K562 (cell line): ENCODE measurements at regions not wholly inside any gene's neighbourhood (a gene's known extent, or its start where the extent isn't known, plus 50 kb on each side); places are given as distances from the start of the nearest gene placed in this dataset.

Source experiments
- ATAC-seq: fragments of 200-7000 bp; cut with Tn5 transposase; 3 replicates; pipeline ENCODE4 v1.9.1; 2020; ENCODE audit warnings: moderate library complexity
- BruUV-seq: library from RNA; stranded (reverse); fragments of 400-500 nt; replicated peaks from 2 replicates; lab custom pipeline; 2021; lab: Mats Ljungman, UMichigan
- CTCF ChIA-PET: fragments of 300-600 bp; formaldehyde crosslinking; extraction: SDS; loops from one replicate; lab custom pipeline; 2021; ENCODE audit warnings: low intra/inter-chr PET ratio; lab: Yijun Ruan, JAX
- POLR2A ChIA-PET: fragments of 300-600, 350-650 bp; sonication (Branson Sonifier 250); formaldehyde crosslinking; extraction: SDS; loops from one replicate; lab custom pipeline; 2021; ENCODE audit warnings: antibody characterized with exemption, inconsistent platforms; lab: Yijun Ruan, JAX
- DNase-seq, 4 experiments: peaks; one replicate each; pipeline versions ENCODE4 v3.0.0 to v3.0.0-alpha.2; 2011 to 2018; ENCODE audit warnings: low spot score in 3 of 4, mixed read lengths in 3 of 4; ENCODE audit errors: extremely low read depth in 1 of 4
- FAIRE-seq: peaks from 2 replicates; lab custom pipeline; 2011; peaks lifted over from hg19 to GRCh38; lab: Jason Lieb, UNC
- H2AFZ ChIP-seq: 2 replicates; pipeline ENCODE4 v1.6.0; 2011; ENCODE audit warnings: low read depth, low read length, control low read depth, inconsistent platforms
- H3K27ac ChIP-seq: fragments of 200-600 bp; 3 replicates; pipeline ENCODE4 v1.8.0; 2011; ENCODE audit warnings: low read depth, mild to moderate bottlenecking, control low read depth, inconsistent platforms, low read length, moderate library complexity, mixed read lengths; ENCODE audit errors: extremely low read depth
- H3K27me3 ChIP-seq, 2 experiments: fragments of 300-600 bp in 1 of 2; 2 replicates in 1 of 2; 3 replicates in 1 of 2; pipeline versions ENCODE4 v1.6.0 to v1.8.0; 2011; ENCODE audit warnings: inconsistent platforms in 2 of 2, low read length in 2 of 2, mild to moderate bottlenecking in 1 of 2, mixed read lengths in 1 of 2, moderate library complexity in 1 of 2; ENCODE audit not compliant: control insufficient read depth in 2 of 2, insufficient read depth in 2 of 2
- H3K36me3 ChIP-seq: fragments of 300-600 bp; 3 replicates; pipeline ENCODE4 v1.8.0; 2011; ENCODE audit warnings: mild to moderate bottlenecking, low read length, inconsistent platforms; ENCODE audit not compliant: control insufficient read depth, insufficient read depth
- H3K4me1 ChIP-seq, 2 experiments: fragments of 200-600 bp in 1 of 2; replicated peaks in 1 of 2; 2 replicates in 1 of 2; 3 replicates in 1 of 2; pipeline versions ENCODE4 v1.5.1 to v1.8.0; 2011; ENCODE audit warnings: inconsistent platforms in 2 of 2, low read length in 2 of 2, mild to moderate bottlenecking in 1 of 2, mixed read lengths in 1 of 2, moderate library complexity in 1 of 2; ENCODE audit not compliant: control insufficient read depth in 2 of 2, insufficient read depth in 2 of 2
- H3K4me2 ChIP-seq: 2 replicates; pipeline ENCODE4 v1.6.1; 2011; ENCODE audit warnings: low read length, control low read depth, inconsistent platforms, mixed read lengths; ENCODE audit not compliant: insufficient read depth
- H3K4me3 ChIP-seq: fragments of 200-600 bp; sonication (generic), shearing (Covaris generic); 2 replicates; pipeline ENCODE4 v1.5.1; 2016; ENCODE audit warnings: control low read depth, inconsistent platforms
- H3K79me2 ChIP-seq: fragments of 200-600 bp; 3 replicates; pipeline ENCODE4 v1.8.0; 2011; ENCODE audit warnings: low read length, inconsistent platforms; ENCODE audit not compliant: control insufficient read depth, insufficient read depth
- H3K9ac ChIP-seq, 2 experiments: 2 replicates each; pipeline versions ENCODE4 v1.6.0 to v1.6.1; 2011; ENCODE audit warnings: low read depth in 2 of 2, low read length in 2 of 2, control low read depth in 1 of 2, inconsistent platforms in 1 of 2, mild to moderate bottlenecking in 1 of 2, mixed read lengths in 1 of 2; ENCODE audit not compliant: insufficient read depth in 1 of 2
- H3K9me1 ChIP-seq: one replicate; pipeline ENCODE4 v1.6.0; 2011; ENCODE audit warnings: inconsistent platforms, mild to moderate bottlenecking, low read length, moderate library complexity; ENCODE audit not compliant: control insufficient read depth, insufficient read depth
- H3K9me3 ChIP-seq: replicated peaks from 2 replicates; pipeline ENCODE4 v1.5.1; 2011; ENCODE audit warnings: low read depth, low read length, inconsistent platforms; ENCODE audit not compliant: control insufficient read depth, insufficient read depth
- H4K20me1 ChIP-seq: replicated peaks from 2 replicates; pipeline ENCODE4 v1.6.1; 2011; ENCODE audit warnings: low read length, inconsistent platforms, mixed read lengths; ENCODE audit not compliant: control insufficient read depth, insufficient read depth
- KDM1A ChIP-seq, 2 experiments: fragments of 450-650 bp; IDR thresholded peaks; 2 replicates each; pipeline ENCODE4 v1.6.1; 2016; ENCODE audit warnings: mild to moderate bottlenecking in 2 of 2
- LCOR ChIP-seq: sonication (generic); formaldehyde crosslinking; IDR thresholded peaks from 2 replicates; pipeline ENCODE4 v1.8.0; 2022; ENCODE audit warnings: mild to moderate bottlenecking, missing genetic modification reagents
- MBD2 ChIP-seq: sonication (generic); IDR thresholded peaks from 2 replicates; pipeline ENCODE4 v1.6.1; 2016; ENCODE audit warnings: low read depth, borderline replicate concordance
- NR1H2 ChIP-seq: sonication (generic); formaldehyde crosslinking; IDR thresholded peaks from 2 replicates; pipeline ENCODE4 v1.4.0; 2020; ENCODE audit warnings: mild to moderate bottlenecking, missing genetic modification reagents
- ZNF124 ChIP-seq: sonication (generic); formaldehyde crosslinking; IDR thresholded peaks from 2 replicates; pipeline ENCODE4 v1.8.1; 2022; ENCODE audit warnings: missing genetic modification reagents
- WGBS: fragments of 100-300 bp; shearing (Covaris generic); methylation state at CpG from one replicate; pipeline ENCODE4 v1.1.6; 2016; ENCODE audit warnings: low coverage, mixed read lengths; ENCODE audit not compliant: insufficient coverage; ENCODE audit errors: missing lambda C conversion rate; 5-methylcytosine and 5-hydroxymethylcytosine counted together
- in situ Hi-C: fragments of 300-500 bp; cut with MboI; formaldehyde crosslinking; loops from 4 replicates; pipeline ENCODE4 v1.15.0; 2018; ENCODE audit warnings: inconsistent platforms, mixed read lengths
- intact Hi-C: fragments of 100-400 bp; cut with micrococcal nuclease; formaldehyde crosslinking; loops from 2 replicates; pipeline ENCODE4 v1.14.2; 2022
- TF ChIP-seq, protein P1 (sequence below): fragments of 250-450 bp; sonication (Bioruptor Pico); IDR thresholded peaks from 2 replicates; pipeline ENCODE4 v1.8.0; 2022; ENCODE audit warnings: inconsistent platforms
- TF ChIP-seq, protein P2 (sequence below): sonication (generic); formaldehyde crosslinking; IDR thresholded peaks from 2 replicates; pipeline ENCODE4 v1.8.0; 2023; ENCODE audit warnings: missing genetic modification reagents, mild to moderate bottlenecking, borderline replicate concordance

- intact Hi-C loops: no loop called here
- Histone ChIP-seq H4K20me1 (no peaks in the 10 kb centered on the region), H3K4me2 (no peak overlapping the region), H3K4me3 (no peak overlapping the region), H3K36me3 (no peaks in the 10 kb centered on the region), H3K9me1 (no peaks in the 10 kb centered on the region), H3K27me3 (no peaks in the 10 kb centered on the region; a peak in 1 of 5 replicates), H2AFZ (no peak overlapping the region), H3K9me3 (no peaks in the 10 kb centered on the region), H3K4me1 (no peaks in the 10 kb centered on the region), H3K27ac (no peak overlapping the region)
- CTCF ChIA-PET: no interaction called here
- WGBS: 0% methylated on average over 3 of the region's 4 CpGs
- no TSS peak for BruUV-seq
- DNase-seq: no peak
- TF ChIP-seq ZNF124: no peak
- TF ChIP-seq, protein P1, sequence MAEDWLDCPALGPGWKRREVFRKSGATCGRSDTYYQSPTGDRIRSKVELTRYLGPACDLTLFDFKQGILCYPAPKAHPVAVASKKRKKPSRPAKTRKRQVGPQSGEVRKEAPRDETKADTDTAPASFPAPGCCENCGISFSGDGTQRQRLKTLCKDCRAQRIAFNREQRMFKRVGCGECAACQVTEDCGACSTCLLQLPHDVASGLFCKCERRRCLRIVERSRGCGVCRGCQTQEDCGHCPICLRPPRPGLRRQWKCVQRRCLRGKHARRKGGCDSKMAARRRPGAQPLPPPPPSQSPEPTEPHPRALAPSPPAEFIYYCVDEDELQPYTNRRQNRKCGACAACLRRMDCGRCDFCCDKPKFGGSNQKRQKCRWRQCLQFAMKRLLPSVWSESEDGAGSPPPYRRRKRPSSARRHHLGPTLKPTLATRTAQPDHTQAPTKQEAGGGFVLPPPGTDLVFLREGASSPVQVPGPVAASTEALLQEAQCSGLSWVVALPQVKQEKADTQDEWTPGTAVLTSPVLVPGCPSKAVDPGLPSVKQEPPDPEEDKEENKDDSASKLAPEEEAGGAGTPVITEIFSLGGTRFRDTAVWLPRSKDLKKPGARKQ (CRISPR knock-in tag): no peak
- TF ChIP-seq, protein P2, sequence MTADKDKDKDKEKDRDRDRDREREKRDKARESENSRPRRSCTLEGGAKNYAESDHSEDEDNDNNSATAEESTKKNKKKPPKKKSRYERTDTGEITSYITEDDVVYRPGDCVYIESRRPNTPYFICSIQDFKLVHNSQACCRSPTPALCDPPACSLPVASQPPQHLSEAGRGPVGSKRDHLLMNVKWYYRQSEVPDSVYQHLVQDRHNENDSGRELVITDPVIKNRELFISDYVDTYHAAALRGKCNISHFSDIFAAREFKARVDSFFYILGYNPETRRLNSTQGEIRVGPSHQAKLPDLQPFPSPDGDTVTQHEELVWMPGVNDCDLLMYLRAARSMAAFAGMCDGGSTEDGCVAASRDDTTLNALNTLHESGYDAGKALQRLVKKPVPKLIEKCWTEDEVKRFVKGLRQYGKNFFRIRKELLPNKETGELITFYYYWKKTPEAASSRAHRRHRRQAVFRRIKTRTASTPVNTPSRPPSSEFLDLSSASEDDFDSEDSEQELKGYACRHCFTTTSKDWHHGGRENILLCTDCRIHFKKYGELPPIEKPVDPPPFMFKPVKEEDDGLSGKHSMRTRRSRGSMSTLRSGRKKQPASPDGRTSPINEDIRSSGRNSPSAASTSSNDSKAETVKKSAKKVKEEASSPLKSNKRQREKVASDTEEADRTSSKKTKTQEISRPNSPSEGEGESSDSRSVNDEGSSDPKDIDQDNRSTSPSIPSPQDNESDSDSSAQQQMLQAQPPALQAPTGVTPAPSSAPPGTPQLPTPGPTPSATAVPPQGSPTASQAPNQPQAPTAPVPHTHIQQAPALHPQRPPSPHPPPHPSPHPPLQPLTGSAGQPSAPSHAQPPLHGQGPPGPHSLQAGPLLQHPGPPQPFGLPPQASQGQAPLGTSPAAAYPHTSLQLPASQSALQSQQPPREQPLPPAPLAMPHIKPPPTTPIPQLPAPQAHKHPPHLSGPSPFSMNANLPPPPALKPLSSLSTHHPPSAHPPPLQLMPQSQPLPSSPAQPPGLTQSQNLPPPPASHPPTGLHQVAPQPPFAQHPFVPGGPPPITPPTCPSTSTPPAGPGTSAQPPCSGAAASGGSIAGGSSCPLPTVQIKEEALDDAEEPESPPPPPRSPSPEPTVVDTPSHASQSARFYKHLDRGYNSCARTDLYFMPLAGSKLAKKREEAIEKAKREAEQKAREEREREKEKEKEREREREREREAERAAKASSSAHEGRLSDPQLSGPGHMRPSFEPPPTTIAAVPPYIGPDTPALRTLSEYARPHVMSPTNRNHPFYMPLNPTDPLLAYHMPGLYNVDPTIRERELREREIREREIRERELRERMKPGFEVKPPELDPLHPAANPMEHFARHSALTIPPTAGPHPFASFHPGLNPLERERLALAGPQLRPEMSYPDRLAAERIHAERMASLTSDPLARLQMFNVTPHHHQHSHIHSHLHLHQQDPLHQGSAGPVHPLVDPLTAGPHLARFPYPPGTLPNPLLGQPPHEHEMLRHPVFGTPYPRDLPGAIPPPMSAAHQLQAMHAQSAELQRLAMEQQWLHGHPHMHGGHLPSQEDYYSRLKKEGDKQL (CRISPR knock-in tag): no peak
- no peak for TF ChIP-seq KDM1A (IDR thresholded peaks at IDR 0.05)
- TF ChIP-seq LCOR (CRISPR knock-in tag): no peak
- no peak for TF ChIP-seq NR1H2 (CRISPR knock-in tag)
- TF ChIP-seq MBD2: no peak
- TF ChIP-seq, all 486 proteins: peak for 0
- POLR2A ChIA-PET: no interaction called here
- no peak for ATAC-seq
- FAIRE-seq: no peak
- in situ Hi-C loops: no loop called here
- no peak overlapping the region for H3K9ac ChIP-seq
- no peaks in the 10 kb centered on the region for H3K79me2 ChIP-seq
Measured at GRCh38 chr2:235165631-235166030, 213.8 kb downstream of the SH3BP4 start.
